HL-60 (cell line): ENCODE measurements at regions not wholly inside any gene's neighbourhood (a gene's known extent, or its start where the extent isn't known, plus 50 kb on each side); places are given as distances from the start of the nearest gene placed in this dataset.

ENCODE experiments used
- CTCF ChIP-seq: IDR thresholded peaks from one replicate; pipeline ENCODE4 v1.5.1; 2011; ENCODE audit warnings: low read length, control low read depth, inconsistent platforms; ENCODE audit not compliant: insufficient read depth
- GABPA ChIP-seq: IDR thresholded peaks from 2 replicates; pipeline ENCODE4 v1.6.1; 2012; ENCODE audit warnings: low read depth
- POLR2AphosphoS5 ChIP-seq: IDR thresholded peaks from 2 replicates; pipeline ENCODE4 v1.6.1; 2012; ENCODE audit warnings: low read depth

- TF ChIP-seq CTCF (no peak), GABPA (no peak), POLR2AphosphoS5 (no peak)
Measured at GRCh38 chrX:97995834-97996233, 1112.1 kb downstream of the RPA4 start.
